HT-29 (cell line): ENCODE measurements at regions not wholly inside any gene's neighbourhood (a gene's known extent, or its start where the extent isn't known, plus 50 kb on each side); places are given as distances from the start of the nearest gene placed in this dataset.

Experiments
- DNase-seq: peaks from one replicate; pipeline ENCODE4 v3.0.0-alpha.2; 2015; ENCODE audit warnings: low spot score

DNA sequence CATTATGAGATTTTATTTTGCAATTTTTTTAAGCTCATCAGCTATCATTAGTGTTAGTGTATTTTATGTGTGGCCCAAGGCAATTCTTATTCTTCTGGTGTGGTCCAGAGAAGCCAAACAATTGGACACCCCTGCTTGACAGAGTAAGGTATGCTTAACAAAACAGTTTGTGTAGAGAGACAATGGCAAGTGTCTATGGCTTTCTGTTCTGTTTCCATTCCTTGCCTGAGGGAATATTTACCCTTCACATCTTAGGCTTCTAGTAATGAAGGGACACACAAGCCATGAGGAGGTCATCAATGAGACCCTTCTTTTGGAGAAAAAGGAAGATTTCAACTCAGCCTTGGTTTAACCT lies 1278.4 kb upstream of the TENM4 start:
- no peak for DNase-seq

DNA sequence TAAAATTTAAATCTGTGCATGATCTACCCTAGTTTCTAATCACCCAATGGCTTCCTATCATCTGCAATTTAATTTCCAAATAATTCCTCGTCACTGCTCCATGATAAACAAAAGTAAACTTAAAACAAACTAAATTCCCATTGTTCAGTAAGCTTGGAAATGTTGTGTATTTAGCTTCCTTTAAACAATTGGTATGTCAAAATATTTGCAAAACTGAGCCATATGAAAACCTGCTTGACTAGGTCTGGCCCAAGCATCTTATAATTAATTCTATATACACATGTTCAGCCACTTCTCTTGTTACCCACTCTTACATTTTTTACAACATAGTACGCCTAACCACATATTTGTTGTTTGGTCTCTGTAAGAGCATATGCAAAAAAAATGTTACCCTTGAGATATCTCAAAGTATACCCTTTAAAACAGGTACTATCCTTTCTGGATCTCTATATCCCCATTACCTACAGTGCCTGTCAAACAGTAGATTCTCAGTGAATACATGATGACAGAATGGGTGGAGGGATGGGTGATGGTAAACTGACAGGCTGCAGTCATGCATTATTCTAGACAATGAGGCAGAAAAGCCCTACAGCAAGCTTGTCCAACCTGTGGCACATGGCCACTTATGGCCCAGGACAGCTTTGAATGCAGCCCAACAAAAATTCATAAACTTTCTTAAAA lies 1277.9 kb upstream of the TENM4 start:
- DNase-seq = no peak

DNA sequence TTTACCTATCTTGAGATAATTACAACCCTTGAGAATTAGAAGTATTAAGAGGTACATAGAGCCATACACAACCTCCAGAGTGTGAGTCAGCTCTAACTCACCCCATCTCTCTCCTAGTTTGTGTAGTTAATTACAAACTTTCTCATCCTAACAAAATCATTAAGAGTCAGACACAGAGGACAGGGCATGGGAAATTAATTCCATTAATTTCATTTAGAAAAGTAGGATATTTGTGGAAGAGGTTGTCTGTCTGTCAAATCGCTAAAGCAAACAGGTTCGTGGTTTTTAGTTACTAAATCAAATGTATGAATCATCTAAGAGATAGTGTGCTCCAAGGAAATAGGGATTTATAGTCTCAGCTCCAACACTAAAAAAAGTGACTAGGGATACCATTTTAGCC lies 1261.4 kb upstream of the TENM4 start:
- peak; percentile 59 for DNase-seq

DNA sequence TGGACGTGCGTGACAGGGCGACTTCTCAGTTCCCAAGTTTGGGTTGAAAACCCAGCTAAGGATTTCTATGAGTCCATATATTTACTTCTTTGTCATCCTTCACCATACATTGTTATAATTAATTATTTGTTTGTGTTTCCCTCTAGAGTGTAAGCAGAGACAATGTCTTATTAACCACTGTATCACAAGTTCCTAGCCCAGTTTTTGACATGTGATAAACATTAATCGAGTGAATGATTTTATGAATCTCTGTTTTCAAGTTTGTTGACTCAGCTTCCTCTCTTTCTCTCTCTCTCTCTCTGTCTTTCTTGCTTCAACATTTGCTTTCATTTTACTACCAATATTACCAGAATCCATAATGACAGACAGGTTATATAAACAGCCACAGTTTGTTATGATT lies 1259.6 kb upstream of the TENM4 start:
- peak; percentile 61 for DNase-seq

DNA sequence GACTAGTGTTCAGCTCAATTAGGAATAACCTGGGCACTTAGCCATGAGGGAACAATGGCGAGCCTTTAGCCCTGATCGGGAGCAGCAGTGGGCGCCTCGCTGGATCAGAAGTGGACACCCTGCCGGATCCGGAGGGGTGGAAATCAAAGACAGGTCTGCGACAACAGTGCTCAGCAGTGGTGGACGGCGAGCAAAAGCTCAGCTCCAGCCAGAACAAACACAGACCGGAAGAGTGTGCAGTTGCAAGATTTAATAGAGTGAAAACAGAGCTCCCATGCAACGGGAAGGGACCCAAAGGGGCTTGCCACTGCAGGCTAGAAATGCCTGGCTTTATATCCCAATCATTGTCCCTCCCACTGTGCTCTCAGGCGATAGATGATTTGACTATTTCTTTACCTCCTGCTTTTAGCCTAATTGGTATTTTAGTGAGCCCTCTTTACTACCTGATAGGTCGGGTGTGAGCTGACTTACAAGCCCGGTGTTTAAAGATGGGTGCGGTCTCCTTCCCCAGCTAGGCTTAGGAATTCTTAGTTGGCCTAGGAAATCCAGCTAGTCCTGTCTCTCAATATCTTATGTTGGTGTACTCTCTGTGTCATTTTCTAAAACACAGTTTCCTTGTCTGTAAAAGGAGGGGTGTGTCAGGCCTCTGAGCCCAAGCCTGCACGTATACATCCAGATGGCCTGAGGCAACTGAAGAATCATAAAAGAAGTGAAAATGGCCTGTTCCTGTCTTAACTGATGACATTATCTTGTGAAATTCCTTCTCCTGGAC lies 1258.8 kb upstream of the TENM4 start:
- DNase-seq = peak; percentile 67

DNA sequence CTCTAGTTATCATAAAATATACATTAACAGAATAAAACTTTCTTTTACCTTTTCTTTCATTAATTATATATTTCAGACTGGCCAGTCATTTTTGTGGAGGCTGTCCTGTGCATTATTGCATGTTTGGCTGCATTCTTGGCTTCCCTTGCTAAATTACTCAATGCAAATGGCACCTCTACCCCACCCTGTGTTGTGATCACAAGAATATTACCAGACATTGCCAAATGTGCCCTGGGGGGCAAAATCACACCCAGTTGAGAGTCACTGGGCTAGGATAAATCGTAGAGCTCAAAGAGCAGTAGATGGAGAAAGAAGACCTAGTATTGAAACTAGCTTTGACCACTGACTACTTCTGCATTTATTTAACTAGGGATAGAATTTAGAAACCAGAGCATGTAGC lies 1257.8 kb upstream of the TENM4 start:
- no peak for DNase-seq

DNA sequence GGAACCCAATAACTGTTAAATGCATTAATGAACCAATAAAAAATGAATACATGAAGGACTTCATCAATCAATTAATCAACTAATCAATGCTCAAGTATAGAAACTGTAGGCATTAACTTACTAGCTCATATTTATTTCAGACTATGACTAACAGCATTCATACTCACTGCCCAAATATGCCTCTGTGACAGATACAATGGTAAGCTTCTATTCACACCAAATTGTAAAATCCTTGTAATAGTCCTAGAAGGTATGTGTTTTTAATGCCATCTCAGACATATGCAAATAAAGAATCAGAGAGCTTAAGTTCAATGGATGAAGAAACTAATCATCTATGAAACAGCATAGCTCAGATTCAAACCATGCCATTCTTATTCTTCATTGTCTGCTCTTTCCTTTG lies 1253.6 kb upstream of the TENM4 start:
- DNase-seq = no peak

DNA sequence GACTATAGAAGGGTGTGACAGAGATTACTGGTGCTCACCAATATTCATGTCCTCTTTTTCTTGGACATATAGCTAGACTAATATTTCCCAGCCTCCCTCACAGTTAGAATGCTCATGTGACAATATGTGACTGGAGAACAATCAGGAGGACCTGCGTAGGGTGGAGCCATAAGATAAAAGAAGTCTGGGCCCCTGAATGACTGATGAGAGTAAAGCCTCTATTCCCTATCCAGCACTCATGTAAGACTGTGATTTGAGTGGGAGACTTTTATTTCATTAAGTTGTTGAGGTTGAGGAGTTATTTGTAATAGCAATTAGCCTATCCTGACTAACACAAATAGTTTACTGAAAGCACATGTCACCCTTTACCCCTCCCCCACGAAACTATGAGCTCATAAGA lies 1247.1 kb upstream of the TENM4 start:
- no peak for DNase-seq

DNA sequence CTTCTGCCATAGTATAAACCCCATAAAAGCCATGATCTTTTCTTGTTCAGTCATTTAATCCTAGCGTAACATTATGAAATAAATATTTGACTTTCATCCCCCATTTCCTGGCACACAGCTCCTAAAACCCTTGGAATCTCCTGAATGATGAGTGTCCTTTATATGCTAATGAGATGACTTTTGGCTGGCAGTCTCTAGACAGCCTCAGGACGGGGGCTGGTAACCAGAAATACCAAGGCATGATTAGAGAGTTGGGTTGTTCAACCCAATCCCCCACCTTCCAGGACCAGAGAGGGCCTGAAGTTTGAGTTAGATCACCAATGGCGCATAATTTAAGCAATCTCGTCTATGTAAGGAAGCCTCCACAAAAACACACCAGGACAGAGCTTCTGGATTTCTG lies 1246.1 kb upstream of the TENM4 start:
- DNase-seq = no peak

DNA sequence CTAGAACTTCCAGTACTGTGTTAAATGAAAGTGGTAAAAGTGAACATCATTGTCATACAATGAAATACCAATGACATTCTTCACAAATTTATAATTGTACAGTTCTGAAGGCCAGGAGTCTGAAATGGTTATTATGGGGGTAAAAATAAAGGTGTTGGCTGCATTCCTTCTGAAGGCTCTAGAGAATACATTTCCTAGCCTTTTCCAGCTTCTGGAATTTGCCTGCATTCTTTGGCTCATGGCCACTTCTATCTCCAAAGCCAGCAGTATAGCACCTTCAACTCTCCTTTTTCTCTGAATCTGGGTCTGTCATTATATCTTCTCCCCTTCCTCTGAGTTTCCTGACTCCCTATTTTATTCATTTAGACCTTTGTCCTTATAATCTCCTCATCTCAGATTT lies 1232.7 kb upstream of the TENM4 start:
- DNase-seq = no peak

DNA sequence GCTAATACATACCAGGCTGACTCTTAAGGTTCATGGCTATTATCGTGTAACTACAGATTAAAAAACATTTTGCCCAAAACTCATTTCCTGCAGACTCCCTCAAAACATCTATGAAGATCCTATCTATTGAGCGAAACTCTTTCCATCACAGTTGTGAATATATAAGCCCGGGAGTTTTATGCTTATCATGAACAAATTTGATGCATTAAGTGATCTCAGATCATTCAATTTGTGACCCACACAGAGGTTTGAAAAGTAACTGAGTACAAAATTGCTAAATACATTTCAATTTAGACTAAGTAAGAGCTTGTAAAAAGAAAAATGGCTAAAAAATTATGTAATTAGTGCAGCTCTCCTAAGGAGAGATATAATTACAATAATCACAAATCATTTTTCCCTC lies 1228.8 kb upstream of the TENM4 start:
- no peak for DNase-seq

DNA sequence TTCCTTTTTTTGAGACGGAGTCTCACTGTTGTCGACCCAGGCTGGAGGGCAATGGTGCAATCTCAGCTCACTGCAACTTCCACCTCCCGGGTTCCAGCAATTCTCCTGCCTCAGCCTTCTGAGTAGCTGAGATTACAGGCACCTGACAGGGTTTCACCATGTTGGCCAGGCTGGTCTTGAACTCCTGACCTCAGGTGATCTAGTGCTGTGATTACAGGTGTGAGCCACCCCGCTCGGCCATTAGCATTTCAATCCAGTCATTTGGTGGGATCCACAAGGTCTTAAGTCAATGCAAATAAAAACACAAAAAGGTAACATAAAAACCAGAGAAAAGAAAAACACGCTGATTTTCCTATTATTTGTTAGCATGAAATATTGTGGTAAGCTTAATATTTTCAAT lies 1227.2 kb upstream of the TENM4 start:
- DNase-seq = no peak

DNA sequence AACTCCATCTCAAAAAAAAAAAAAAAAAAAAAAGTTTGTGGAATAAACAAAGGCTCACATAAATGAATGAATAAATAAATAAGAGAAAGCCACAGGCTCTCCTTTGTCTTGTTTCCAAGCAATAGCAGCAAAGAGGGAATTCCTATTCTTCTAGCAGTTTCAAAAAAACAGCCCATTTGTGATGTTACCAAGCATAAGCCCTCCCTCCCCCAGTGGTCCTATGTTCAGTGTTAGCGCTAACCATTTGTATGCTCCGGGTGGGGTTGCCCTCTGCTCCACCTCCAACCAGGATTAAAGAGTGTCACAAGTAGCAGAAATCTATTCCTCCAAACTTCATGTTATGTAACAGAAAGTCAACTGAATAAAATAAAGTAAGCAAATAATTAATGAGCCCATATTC lies 1215.0 kb upstream of the TENM4 start:
- no peak for DNase-seq

DNA sequence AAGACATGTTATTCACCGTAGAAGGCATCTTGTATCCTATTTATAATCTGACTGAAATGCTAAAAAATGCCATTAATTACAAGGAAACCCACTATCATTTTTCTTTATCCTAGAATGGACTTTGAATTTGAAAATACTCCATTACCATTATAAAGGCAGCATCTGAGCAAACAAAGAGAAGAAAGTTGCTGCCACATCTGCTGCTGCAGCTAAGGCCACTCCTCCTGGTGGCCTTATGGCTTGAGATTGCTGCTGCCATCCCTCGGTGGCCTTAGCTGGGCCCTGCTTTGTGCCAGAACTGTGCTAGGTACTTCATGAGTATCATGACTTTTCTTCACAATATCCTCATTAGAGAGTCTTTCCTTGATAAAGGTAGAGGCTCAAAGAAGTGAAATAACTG lies 1210.1 kb upstream of the TENM4 start:
- no peak for DNase-seq

DNA sequence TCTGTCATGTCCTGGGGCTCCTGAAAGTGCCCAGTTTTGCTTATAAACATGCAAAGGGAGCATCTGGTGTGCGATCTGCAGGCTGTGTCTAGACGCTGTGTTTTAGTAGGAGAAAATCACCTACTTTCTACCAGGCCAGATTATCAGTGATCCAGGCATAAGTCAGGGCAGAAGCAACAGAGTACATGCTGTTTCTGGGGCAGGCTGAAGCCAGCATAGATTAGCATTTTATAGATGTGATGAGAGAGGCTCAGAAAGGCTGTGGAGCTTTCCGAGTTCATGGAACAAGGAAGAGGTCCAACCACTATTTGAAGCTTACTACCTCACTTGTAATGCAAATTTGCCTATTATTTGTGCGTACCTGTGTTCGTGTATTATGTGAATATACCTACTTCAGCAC lies 1208.4 kb upstream of the TENM4 start:
- DNase-seq = no peak

DNA sequence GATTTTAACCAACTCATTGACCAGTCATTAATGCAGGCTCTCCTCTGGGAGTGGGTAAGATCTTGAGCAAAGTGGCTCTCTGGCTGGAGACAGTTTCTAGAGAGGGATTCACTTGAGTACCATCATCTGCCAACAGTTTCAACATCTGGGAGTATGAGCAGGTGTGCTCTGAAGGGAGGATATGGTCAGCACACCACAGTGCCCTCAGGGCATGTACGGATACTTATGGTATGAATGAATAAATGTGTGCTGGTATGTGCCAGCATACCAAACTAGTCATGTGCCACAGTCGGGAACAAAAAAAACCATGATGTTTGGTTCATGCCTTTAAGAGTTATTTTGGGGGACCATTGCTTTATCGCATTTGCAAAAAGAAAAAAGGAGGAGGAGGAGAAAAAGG lies 1197.5 kb upstream of the TENM4 start:
- no peak for DNase-seq

DNA sequence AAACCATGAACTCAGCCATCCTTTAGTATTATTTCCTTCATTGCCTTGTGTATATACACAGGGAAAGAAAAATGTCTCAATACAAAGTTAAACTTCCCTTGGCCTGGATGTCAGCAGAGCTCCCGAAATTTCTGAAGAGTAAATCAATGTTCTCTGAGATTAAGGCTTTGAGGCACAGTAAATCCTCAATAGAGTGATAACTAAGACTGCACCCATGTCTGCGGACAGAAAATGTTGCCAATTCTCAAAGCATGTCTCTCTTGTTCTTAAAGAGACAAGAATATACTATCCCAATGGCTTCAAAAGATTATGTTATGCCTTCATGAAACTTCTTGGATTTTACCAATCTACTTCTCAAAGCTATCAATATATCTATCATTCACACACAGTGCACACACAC lies 1196.7 kb upstream of the TENM4 start:
- no peak for DNase-seq

DNA sequence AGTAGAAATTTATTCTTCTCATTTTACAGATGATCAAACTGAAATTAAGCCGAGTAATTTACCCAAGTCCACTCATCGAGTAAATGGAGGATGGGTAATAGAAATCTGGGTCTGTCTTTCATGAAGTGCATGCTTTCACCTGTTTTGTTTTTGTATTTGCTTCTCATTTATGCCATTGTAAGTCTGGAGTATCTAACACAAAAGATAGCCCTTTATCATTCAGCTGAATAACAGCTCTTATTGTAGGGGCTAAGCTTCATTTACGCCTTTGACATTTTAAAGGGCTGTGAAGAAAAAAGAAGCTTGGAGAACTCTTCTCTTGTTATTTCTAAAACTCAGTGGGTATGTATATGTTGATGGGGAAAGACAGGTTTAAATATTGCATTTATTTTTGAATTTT lies 1196.2 kb upstream of the TENM4 start:
- DNase-seq = no peak

DNA sequence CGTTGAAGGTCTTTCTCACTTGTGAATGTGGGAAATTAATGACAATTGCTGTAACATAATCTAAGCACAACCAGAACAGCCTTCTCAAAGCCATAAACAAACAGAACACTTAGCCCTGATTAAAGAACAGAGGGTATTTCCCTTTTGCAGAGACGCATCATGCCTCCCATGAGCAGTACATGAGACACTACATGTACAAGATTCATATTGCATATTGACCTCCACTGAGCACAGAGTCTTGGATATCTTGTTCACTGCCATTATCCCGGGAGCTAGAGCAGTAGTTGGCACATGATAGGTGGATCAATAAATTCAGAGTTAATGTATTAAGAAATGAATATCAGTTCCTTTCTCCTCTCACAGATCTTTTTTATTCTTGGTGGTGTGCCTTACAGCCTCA lies 1194.3 kb upstream of the TENM4 start:
- DNase-seq = no peak

DNA sequence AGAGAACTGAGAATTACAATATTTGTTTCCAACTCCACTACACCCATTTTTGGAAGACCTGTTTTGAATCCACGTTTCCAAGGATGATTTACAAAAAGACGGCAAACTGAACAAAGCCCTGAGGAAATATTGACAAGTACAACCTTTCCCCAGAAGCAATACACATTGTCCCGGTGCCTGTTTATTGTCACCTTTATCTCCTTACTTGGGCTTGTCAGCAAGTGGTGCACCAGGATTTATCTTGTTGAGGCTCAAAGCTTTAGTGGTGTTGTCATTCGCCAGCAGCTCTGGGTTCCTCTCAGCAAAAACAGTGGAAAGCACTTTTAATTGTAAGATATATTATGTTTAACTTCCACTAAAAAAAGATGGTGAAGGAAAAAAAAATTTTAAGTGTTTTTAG lies 1191.9 kb upstream of the TENM4 start:
- DNase-seq = no peak

DNA sequence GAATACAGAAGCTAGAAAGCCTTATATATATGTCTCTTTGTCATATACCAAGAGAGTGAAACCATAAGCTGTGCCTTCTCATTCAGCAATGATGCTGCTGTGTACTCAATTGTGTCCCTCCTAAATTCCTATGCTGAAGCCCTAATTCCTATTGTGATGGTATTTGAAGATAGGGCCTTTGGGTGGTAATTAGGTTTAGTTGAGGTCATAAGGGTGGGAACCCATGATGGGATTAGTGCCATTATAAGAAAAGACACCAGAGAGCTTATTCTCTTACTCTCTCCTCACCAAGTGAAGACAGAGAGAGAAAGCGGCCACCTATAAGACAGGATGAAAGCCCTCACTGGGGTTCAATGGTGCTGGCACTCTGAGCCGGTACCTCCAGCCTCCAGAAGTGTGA lies 1191.3 kb upstream of the TENM4 start:
- no peak for DNase-seq

DNA sequence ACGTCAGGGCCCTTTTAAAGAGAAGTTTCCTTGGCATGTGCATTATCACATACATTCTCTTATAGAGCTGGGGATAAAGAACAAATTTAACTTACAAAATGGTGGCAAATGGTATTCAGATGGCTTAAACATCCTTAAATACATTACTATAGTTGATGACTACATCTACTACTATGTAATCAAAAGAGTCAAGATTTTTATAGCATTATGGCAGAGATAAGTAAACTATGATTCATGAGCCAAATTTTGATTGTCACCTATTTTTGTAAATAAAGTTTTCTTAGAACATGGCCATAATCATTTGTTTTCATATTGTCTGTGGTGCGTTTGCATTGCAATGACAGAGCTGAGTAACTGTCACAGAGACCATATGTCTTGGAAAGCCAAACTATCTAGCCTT lies 1188.6 kb upstream of the TENM4 start:
- no peak for DNase-seq

DNA sequence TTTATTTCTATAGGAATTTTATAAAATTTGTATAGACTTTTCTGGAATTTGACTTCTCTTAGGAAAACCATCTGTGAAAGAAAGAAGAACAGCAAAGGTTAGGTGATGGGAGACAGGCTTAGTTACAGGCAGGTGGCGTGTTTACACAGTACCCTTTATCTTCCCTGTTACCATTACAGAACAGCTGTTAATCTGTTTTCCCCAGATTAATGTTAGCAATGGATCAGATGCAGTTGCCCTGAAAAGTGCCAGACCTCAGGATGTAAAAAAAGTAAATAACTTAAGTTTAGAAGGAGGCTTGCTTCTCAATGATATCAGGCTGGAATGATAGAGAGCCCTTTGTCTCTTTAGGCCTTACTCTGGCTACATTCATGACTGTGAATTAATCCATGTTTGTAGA lies 1186.5 kb upstream of the TENM4 start:
- no peak for DNase-seq

DNA sequence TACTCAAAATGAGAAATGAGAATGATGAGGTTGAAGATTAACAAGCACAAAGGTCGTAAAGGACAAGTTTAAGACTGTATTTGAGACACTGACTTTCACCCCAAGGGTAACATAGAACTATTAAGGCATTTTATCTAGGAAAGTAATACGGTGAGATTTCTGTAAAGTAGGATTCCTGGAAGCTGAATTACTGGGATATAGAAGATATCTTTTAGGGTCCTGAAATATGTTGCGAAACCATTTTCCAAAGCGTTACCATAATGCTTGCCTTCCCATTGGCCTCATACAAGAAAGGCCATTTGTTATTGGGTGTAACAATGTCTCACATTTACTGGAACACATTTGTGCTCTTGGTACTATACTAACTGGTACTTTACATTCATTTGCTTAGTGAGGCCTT lies 1185.9 kb upstream of the TENM4 start:
- no peak for DNase-seq
